Uterus (tissue), 3 donors: ENCODE measurements at regions not wholly inside any gene's neighbourhood (a gene's known extent, or its start where the extent isn't known, plus 50 kb on each side); places are given as distances from the start of the nearest gene placed in this dataset.

ENCODE experiments used
- DNase-seq, 2 donors: peaks; one replicate each; pipeline ENCODE4 v3.0.0-alpha.2; 2019 to 2020
- H3K27ac ChIP-seq, 2 donors: fragments of 200-600 bp; sonication (generic); 1 replicate in 1 of 2; 2 replicates in 1 of 2; pipeline ENCODE4 v1.5.1; 2016 to 2018
- H3K27me3 ChIP-seq, 2 donors: fragments of 200-600 bp; sonication (generic); one replicate each; pipeline ENCODE4 v1.5.1; 2018 to 2019; ENCODE audit warnings: control low read depth in 1 of 2
- H3K36me3 ChIP-seq, 2 donors: fragments of 200-600 bp; sonication (generic); one replicate each; pipeline ENCODE4 v1.5.1; 2019; ENCODE audit warnings: control low read depth in 1 of 2
- H3K4me1 ChIP-seq, 2 donors: fragments of 200-600 bp; sonication (generic); one replicate each; pipeline ENCODE4 v1.5.1; 2018 to 2019; ENCODE audit warnings: control low read depth in 1 of 2
- H3K4me3 ChIP-seq, 2 donors: fragments of 200-600 bp; sonication (generic); 1 replicate in 1 of 2; 2 replicates in 1 of 2; pipeline ENCODE4 v1.5.1; 2018 to 2019; ENCODE audit warnings: mild to moderate bottlenecking in 1 of 2
- H3K9me3 ChIP-seq, 2 donors: fragments of 200-600 bp; sonication (generic); one replicate each; pipeline ENCODE4 v1.5.1; 2019; ENCODE audit warnings: control low read depth in 1 of 2
- POLR2A ChIP-seq, 2 donors: fragments of 450-650 bp; IDR thresholded peaks; one replicate each; pipeline ENCODE4 v1.6.1; 2016; ENCODE audit warnings: antibody characterized with exemption in 2 of 2, mild to moderate bottlenecking in 1 of 2, moderate library complexity in 1 of 2
- intact Hi-C: fragments of 100-400 bp; cut with DNase I; formaldehyde crosslinking; loops from one replicate; pipeline ENCODE4 v1.15.1; 2023; ENCODE audit warnings: low total_unique reads
- TF ChIP-seq, protein P1 (sequence below), 4 experiments: fragments of 200-600 bp in 2 of 4; fragments of 450-650 bp in 2 of 4; sonication (generic) in 2 of 4; IDR thresholded peaks; one replicate each; pipeline ENCODE4 v1.5.1; 2016 to 2019; ENCODE audit warnings: antibody characterized with exemption in 4 of 4, mild to moderate bottlenecking in 2 of 4, moderate library complexity in 1 of 4
- donor health status: DM: yes; HTN: yes; CAD: no.

GRCh38 chr14:51401756-51402155 lies 161.7 kb downstream of the TMX1 start:
- H3K4me3 ChIP-seq: no peak overlapping the region
- no peaks in the 10 kb centered on the region for H3K36me3 ChIP-seq
- peaks cover 0 to 5% of the 10 kb centered on the region in 2 donors for H3K4me1 ChIP-seq
- H3K9me3 ChIP-seq: no peaks in the 10 kb centered on the region
- DNase-seq: peak in 1 of 2 donors; percentile 25
- no peak for TF ChIP-seq POLR2A (IDR thresholded peaks at IDR 0.05)
- TF ChIP-seq, protein P1, sequence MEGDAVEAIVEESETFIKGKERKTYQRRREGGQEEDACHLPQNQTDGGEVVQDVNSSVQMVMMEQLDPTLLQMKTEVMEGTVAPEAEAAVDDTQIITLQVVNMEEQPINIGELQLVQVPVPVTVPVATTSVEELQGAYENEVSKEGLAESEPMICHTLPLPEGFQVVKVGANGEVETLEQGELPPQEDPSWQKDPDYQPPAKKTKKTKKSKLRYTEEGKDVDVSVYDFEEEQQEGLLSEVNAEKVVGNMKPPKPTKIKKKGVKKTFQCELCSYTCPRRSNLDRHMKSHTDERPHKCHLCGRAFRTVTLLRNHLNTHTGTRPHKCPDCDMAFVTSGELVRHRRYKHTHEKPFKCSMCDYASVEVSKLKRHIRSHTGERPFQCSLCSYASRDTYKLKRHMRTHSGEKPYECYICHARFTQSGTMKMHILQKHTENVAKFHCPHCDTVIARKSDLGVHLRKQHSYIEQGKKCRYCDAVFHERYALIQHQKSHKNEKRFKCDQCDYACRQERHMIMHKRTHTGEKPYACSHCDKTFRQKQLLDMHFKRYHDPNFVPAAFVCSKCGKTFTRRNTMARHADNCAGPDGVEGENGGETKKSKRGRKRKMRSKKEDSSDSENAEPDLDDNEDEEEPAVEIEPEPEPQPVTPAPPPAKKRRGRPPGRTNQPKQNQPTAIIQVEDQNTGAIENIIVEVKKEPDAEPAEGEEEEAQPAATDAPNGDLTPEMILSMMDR (IDR thresholded peaks at IDR 0.05): no peak
- H3K27me3 ChIP-seq: no peaks in the 10 kb centered on the region
- H3K27ac ChIP-seq: peak overlapping the region; percentile 59 to 63
- intact Hi-C loops: no loop called here

- no peaks in the 10 kb centered on the region for H3K4me1 ChIP-seq
- H3K27ac ChIP-seq: no peak overlapping the region
- H3K4me3 ChIP-seq: no peak overlapping the region
- TF ChIP-seq, protein P1 (IDR thresholded peaks at IDR 0.05): no peak
- TF ChIP-seq POLR2A (IDR thresholded peaks at IDR 0.05): no peak
- intact Hi-C loops: no loop called here
- H3K9me3 ChIP-seq: no peaks in the 10 kb centered on the region
- no peak for DNase-seq
- H3K36me3 ChIP-seq: no peaks in the 10 kb centered on the region
- no peaks in the 10 kb centered on the region for H3K27me3 ChIP-seq
Measured at GRCh38 chr14:51410897-51411296, 170.8 kb downstream of the TMX1 start.

GRCh38 chr14:51419685-51420084 lies 179.6 kb downstream of the TMX1 start:
- Histone ChIP-seq H3K9me3 (peaks cover 0 to 4% of the 10 kb centered on the region in 2 donors), H3K4me3 (no peak overlapping the region), H3K27me3 (no peaks in the 10 kb centered on the region), H3K4me1 (no peaks in the 10 kb centered on the region), H3K27ac (no peak overlapping the region), H3K36me3 (no peaks in the 10 kb centered on the region)
- intact Hi-C loops: no loop called here
- TF ChIP-seq POLR2A (IDR thresholded peaks at IDR 0.05): no peak
- TF ChIP-seq, protein P1 (IDR thresholded peaks at IDR 0.05): no peak
- DNase-seq: no peak

- no peaks in the 10 kb centered on the region for H3K27me3 ChIP-seq
- H3K36me3 ChIP-seq: no peaks in the 10 kb centered on the region
- intact Hi-C loops: no loop called here
- H3K9me3 ChIP-seq: peaks cover 0 to 4% of the 10 kb centered on the region in 2 donors
- TF ChIP-seq, protein P1 (IDR thresholded peaks at IDR 0.05): no peak
- no peak for TF ChIP-seq POLR2A (IDR thresholded peaks at IDR 0.05)
- DNase-seq: no peak
- H3K4me1 ChIP-seq: no peaks in the 10 kb centered on the region
- no peak overlapping the region for H3K27ac ChIP-seq
- no peak overlapping the region for H3K4me3 ChIP-seq
Measured at GRCh38 chr14:51422704-51423103, 182.7 kb downstream of the TMX1 start.

GRCh38 chr14:51424041-51424440 lies 184.0 kb downstream of the TMX1 start:
- intact Hi-C loops: no loop called here
- Histone ChIP-seq H3K9me3 (peaks cover 0 to under 1% of the 10 kb centered on the region in 2 donors), H3K27ac (peak overlapping the region; percentile 45 to 73), H3K4me1 (no peaks in the 10 kb centered on the region), H3K27me3 (no peaks in the 10 kb centered on the region), H3K36me3 (no peaks in the 10 kb centered on the region), H3K4me3 (no peak overlapping the region)
- no peak for DNase-seq
- no peak for TF ChIP-seq POLR2A (IDR thresholded peaks at IDR 0.05)
- TF ChIP-seq, protein P1 (IDR thresholded peaks at IDR 0.05): no peak
